HepG2 (cell line): ENCODE measurements at regions not wholly inside any gene's neighbourhood (a gene's known extent, or its start where the extent isn't known, plus 50 kb on each side); places are given as distances from the start of the nearest gene placed in this dataset.

ENCODE experiments used
- ATAC-seq: fragments of 200-7000 bp; cut with Tn5 transposase; 3 replicates; pipeline ENCODE4 v1.9.1; 2020; ENCODE audit warnings: mild to moderate bottlenecking, moderate library complexity
- BruUV-seq: library from RNA; stranded (reverse); fragments of 400-500 nt; replicated peaks from 2 replicates; lab custom pipeline; 2021; lab: Mats Ljungman, UMichigan
- CTCF ChIA-PET: fragments of 300-600 bp; formaldehyde crosslinking; extraction: SDS; loops from one replicate; lab custom pipeline; 2021; ENCODE audit warnings: low total read pairs, inconsistent platforms, low intra/inter-chr PET ratio; lab: Yijun Ruan, JAX
- POLR2A ChIA-PET: fragments of 350-600 bp; sonication (Branson Sonifier 250); formaldehyde crosslinking; loops from one replicate; lab custom pipeline; 2020; ENCODE audit warnings: antibody characterized with exemption, inconsistent platforms; lab: Yijun Ruan, JAX
- DNase-seq: peaks from one replicate; pipeline ENCODE4 v3.0.0-alpha.2; 2015; ENCODE audit warnings: low spot score
- FAIRE-seq: peaks from 3 replicates; lab custom pipeline; 2011; peaks lifted over from hg19 to GRCh38; lab: Jason Lieb, UNC
- H2AFZ ChIP-seq: one replicate; pipeline ENCODE4 v1.6.1; 2011; ENCODE audit warnings: low read length, inconsistent platforms
- H3K27ac ChIP-seq: fragments of 300-600 bp; 3 replicates; pipeline ENCODE4 v1.8.0; 2011; ENCODE audit warnings: mixed run types, mild to moderate bottlenecking, mixed read lengths, low read length, inconsistent platforms; ENCODE audit not compliant: insufficient read depth; ENCODE audit errors: extremely low read length
- H3K27me3 ChIP-seq, 2 experiments: fragments of 200-600 bp in 1 of 2; 2 replicates in 1 of 2; 3 replicates in 1 of 2; pipeline versions ENCODE4 v1.6.0 to v1.8.0; 2011; ENCODE audit warnings: low read length in 2 of 2, mild to moderate bottlenecking in 2 of 2, moderate library complexity in 2 of 2, inconsistent platforms in 1 of 2; ENCODE audit not compliant: insufficient read depth in 2 of 2, control insufficient read depth in 1 of 2
- H3K36me3 ChIP-seq, 2 experiments: fragments of 200-600 bp in 1 of 2; replicated peaks in 1 of 2; 2 replicates in 1 of 2; 3 replicates in 1 of 2; pipeline versions ENCODE4 v1.5.1 to v1.8.0; 2011; ENCODE audit warnings: low read length in 2 of 2, inconsistent platforms in 1 of 2; ENCODE audit not compliant: insufficient read depth in 2 of 2, control insufficient read depth in 1 of 2
- H3K4me1 ChIP-seq: 2 replicates; pipeline ENCODE4 v1.5.1; 2012; ENCODE audit warnings: low read length, inconsistent platforms; ENCODE audit not compliant: insufficient read depth
- H3K4me2 ChIP-seq: 2 replicates; pipeline ENCODE4 v1.6.0; 2011; ENCODE audit warnings: low read depth, low read length, inconsistent platforms
- H3K4me3 ChIP-seq, 3 experiments: fragments of 200-600 bp in 1 of 3; sonication (generic), shearing (Covaris generic) in 1 of 3; replicated peaks in 1 of 3; 2 replicates each; pipeline ENCODE4 v1.5.1; 2011 to 2016; ENCODE audit warnings: low read length in 3 of 3, inconsistent platforms in 2 of 3, low read depth in 2 of 3, mild to moderate bottlenecking in 2 of 3, control low read depth in 1 of 3, mixed read lengths in 1 of 3; ENCODE audit not compliant: insufficient read depth in 1 of 3
- H3K79me2 ChIP-seq: one replicate; pipeline ENCODE4 v1.6.1; 2011; ENCODE audit warnings: low read length, inconsistent platforms; ENCODE audit not compliant: insufficient read depth
- H3K9ac ChIP-seq: 2 replicates; pipeline ENCODE4 v1.6.0; 2011; ENCODE audit warnings: mild to moderate bottlenecking, low read depth, low read length, inconsistent platforms; ENCODE audit not compliant: insufficient read depth
- H3K9me3 ChIP-seq: 2 replicates; pipeline ENCODE4 v1.5.1; 2012; ENCODE audit warnings: mild to moderate bottlenecking, low read length
- H4K20me1 ChIP-seq: 2 replicates; pipeline ENCODE4 v1.6.0; 2011; ENCODE audit warnings: inconsistent platforms, mild to moderate bottlenecking, low read length, moderate library complexity; ENCODE audit not compliant: insufficient read depth
- FUBP1 ChIP-seq: sonication (generic); formaldehyde crosslinking; IDR thresholded peaks from 2 replicates; pipeline ENCODE4 v1.5.1; 2020; ENCODE audit warnings: missing genetic modification reagents, mild to moderate bottlenecking, borderline replicate concordance
- NFE2L2 ChIP-seq: fragments of 150-350 bp; IDR thresholded peaks from 2 replicates; pipeline ENCODE4 v1.6.1; 2014; ENCODE audit warnings: low read length
- PAX8 ChIP-seq: sonication (generic); formaldehyde crosslinking; IDR thresholded peaks from 2 replicates; pipeline ENCODE4 v1.8.0; 2022; ENCODE audit warnings: mild to moderate bottlenecking, missing genetic modification reagents, borderline replicate concordance
- ZBTB49 ChIP-seq: sonication (generic); formaldehyde crosslinking; IDR thresholded peaks from 2 replicates; pipeline ENCODE4 v1.4.0; 2020; ENCODE audit warnings: missing genetic modification reagents, borderline replicate concordance
- WGBS: methylation state at CpG from one replicate; pipeline ENCODE4 v1.1.6; 2017; ENCODE audit warnings: low lambda C conversion rate; 5-methylcytosine and 5-hydroxymethylcytosine counted together
- in situ Hi-C: cut with HindIII; loops from 2 replicates; pipeline ENCODE4 v1.10.0; 2017; ENCODE audit warnings: low pct_unique_long_range_greater_than_20kb; ENCODE audit not compliant: extremely low pct_ligation_motif_present
- intact Hi-C: fragments of 100-400 bp; cut with micrococcal nuclease; formaldehyde crosslinking; loops from one replicate; pipeline ENCODE4 v1.10.0; 2022; ENCODE audit not compliant: unreplicated experiment

- CTCF ChIA-PET, result no interaction called here
- 1% methylated on average over 2 of the region's 2 CpGs for WGBS
- H3K36me3 ChIP-seq, result no peaks in the 10 kb centered on the region
Measured at GRCh38 chr3:80283783-80284182, 516.0 kb upstream of the ROBO1 start.

More at GRCh38 chr3:80283783-80284182, 516.0 kb upstream of the ROBO1 start:
- Histone ChIP-seq H3K9me3 (no peaks in the 10 kb centered on the region), H3K4me2 (no peak overlapping the region), H3K4me3 (no peak overlapping the region), H3K4me1 (no peaks in the 10 kb centered on the region), H3K27me3 (no peaks in the 10 kb centered on the region), H3K27ac (no peak overlapping the region), H3K79me2 (no peaks in the 10 kb centered on the region), H2AFZ (no peak overlapping the region), H3K9ac (no peak overlapping the region), H4K20me1 (no peaks in the 10 kb centered on the region)
- FAIRE-seq (no peak), ATAC-seq (no peak), DNase-seq (no peak)
- TF ChIP-seq PAX8 (CRISPR knock-in tag) (no peak), NFE2L2 (no peak), ZBTB49 (CRISPR knock-in tag) (no peak), FUBP1 (CRISPR knock-in tag) (no peak)
- POLR2A ChIA-PET, result no interaction called here
- intact Hi-C loops (no loop called here), in situ Hi-C loops (no loop called here)
- BruUV-seq, result no TSS peak
